MM.1S (cell line): ENCODE measurements at regions not wholly inside any gene's neighbourhood (a gene's known extent, or its start where the extent isn't known, plus 50 kb on each side); places are given as distances from the start of the nearest gene placed in this dataset.
"Not testable (repeated sequence)": the region's sequence is repeated elsewhere in the genome, so short reads cannot be mapped to it uniquely, and the experiment has no call there.

ENCODE experiments used
- CTCF ChIP-seq: fragments of 300-600 bp; sonication (generic); IDR thresholded peaks from 2 replicates; pipeline ENCODE4 v1.5.1; 2016; ENCODE audit warnings: antibody characterized with exemption, low read length, mixed read lengths
- EZH2phosphoT487 ChIP-seq: fragments of 300-600 bp; sonication (generic); IDR thresholded peaks from 2 replicates; pipeline ENCODE4 v1.6.1; 2018; ENCODE audit warnings: antibody characterized with exemption, low read length

- TF ChIP-seq CTCF, EZH2phosphoT487: not testable (repeated sequence)
These were observed 410.7 kb downstream of the CCSER2 start for GRCh38 chr10:84739126-84739525.
